Neural cell (in vitro differentiated cells): ENCODE measurements at regions not wholly inside any gene's neighbourhood (a gene's known extent, or its start where the extent isn't known, plus 50 kb on each side); places are given as distances from the start of the nearest gene placed in this dataset.

Experiments used
- H2AFZ ChIP-seq: fragments of 200-600, 300-800 bp; sonication (generic), shearing (Covaris generic); 2 replicates; pipeline ENCODE4 v1.6.0; 2014; ENCODE audit warnings: low read depth, mild to moderate bottlenecking, antibody characterized with exemption, low read length, moderate library complexity
- H3F3A ChIP-seq: fragments of 200-600 bp; shearing (Covaris generic); 2 replicates; pipeline ENCODE4 v1.6.1; 2016; ENCODE audit warnings: mild to moderate bottlenecking, moderate library complexity, mixed read lengths, antibody characterized with exemption, low read length; ENCODE audit not compliant: insufficient read depth, poor library complexity, severe bottlenecking
- H3K27ac ChIP-seq: fragments of 200-600, 300-800 bp; sonication (generic), shearing (Covaris generic); 2 replicates; pipeline ENCODE4 v1.5.1; 2014; ENCODE audit warnings: mild to moderate bottlenecking, low read length, moderate library complexity
- H3K27me3 ChIP-seq: fragments of 300-800, 200-600 bp; sonication (generic), shearing (Covaris generic); 2 replicates; pipeline ENCODE4 v1.6.0; 2014; ENCODE audit warnings: mild to moderate bottlenecking, low read depth, low read length, moderate library complexity; ENCODE audit not compliant: insufficient read depth
- H3K36me3 ChIP-seq: fragments of 300-800, 200-600 bp; sonication (generic), shearing (Covaris generic); 2 replicates; pipeline ENCODE4 v1.5.1; 2014; ENCODE audit warnings: mild to moderate bottlenecking, antibody characterized with exemption, low read length, moderate library complexity; ENCODE audit not compliant: insufficient read depth
- H3K4me2 ChIP-seq: fragments of 300-800, 200-600 bp; sonication (generic), shearing (Covaris generic); 2 replicates; pipeline ENCODE4 v1.6.0; 2014; ENCODE audit warnings: mild to moderate bottlenecking, low read length
- H3K4me3 ChIP-seq: fragments of 300-800, 200-600 bp; sonication (generic), shearing (Covaris generic); 2 replicates; pipeline ENCODE4 v1.5.1; 2014; ENCODE audit warnings: mild to moderate bottlenecking, low read length, moderate library complexity
- H3K79me2 ChIP-seq: fragments of 200-600 bp; shearing (Covaris generic); replicated peaks from 2 replicates; pipeline ENCODE4 v1.6.0; 2014; ENCODE audit warnings: mild to moderate bottlenecking, low read length, moderate library complexity; ENCODE audit not compliant: insufficient read depth
- H3K9ac ChIP-seq: fragments of 300-800, 200-600 bp; sonication (generic), shearing (Covaris generic); 2 replicates; pipeline ENCODE4 v1.6.1; 2016; ENCODE audit warnings: mild to moderate bottlenecking, low read length, mixed read lengths
- H3K9me2 ChIP-seq: fragments of 200-600 bp; shearing (Covaris generic); 2 replicates; pipeline ENCODE4 v1.6.1; 2016; ENCODE audit warnings: mild to moderate bottlenecking, low read length, mixed read lengths; ENCODE audit not compliant: insufficient read depth
- H3K9me3 ChIP-seq: fragments of 200-600, 300-800 bp; sonication (generic), shearing (Covaris generic); 2 replicates; pipeline ENCODE4 v1.6.1; 2016; ENCODE audit warnings: mild to moderate bottlenecking, mixed run types, low read length, moderate library complexity, mixed read lengths
- H4K20me1 ChIP-seq: fragments of 200-600 bp; shearing (Covaris generic); 2 replicates; pipeline ENCODE4 v1.6.1; 2016; ENCODE audit warnings: mild to moderate bottlenecking, mixed run types; ENCODE audit not compliant: insufficient read depth
- CTCF ChIP-seq: fragments of 450-650 bp; IDR thresholded peaks from 2 replicates; pipeline ENCODE4 v1.5.1; 2014; ENCODE audit warnings: antibody characterized with exemption, mild to moderate bottlenecking, moderate library complexity; ENCODE audit not compliant: poor library complexity, severe bottlenecking
- EP300 ChIP-seq: fragments of 450-650 bp; conservative IDR thresholded peaks from 2 replicates; pipeline ENCODE4 v1.6.1; 2014; ENCODE audit warnings: antibody characterized with exemption, mild to moderate bottlenecking, moderate library complexity; ENCODE audit not compliant: poor library complexity, severe bottlenecking
- EZH2 ChIP-seq: fragments of 200-600, 300-800 bp; shearing (Covaris generic), sonication (generic); IDR thresholded peaks from 2 replicates; pipeline ENCODE4 v1.6.1; 2014; ENCODE audit warnings: antibody characterized with exemption, low read length, borderline replicate concordance, mild to moderate bottlenecking; ENCODE audit not compliant: insufficient read depth, poor library complexity, severe bottlenecking
- MXI1 ChIP-seq: fragments of 450-650 bp; conservative IDR thresholded peaks from 2 replicates; pipeline ENCODE4 v1.6.1; 2014; ENCODE audit warnings: antibody characterized with exemption, mild to moderate bottlenecking; ENCODE audit not compliant: poor library complexity, severe bottlenecking
- POLR2AphosphoS5 ChIP-seq: IDR thresholded peaks from 2 replicates; pipeline ENCODE4 v1.6.1; 2012
- RAD21 ChIP-seq: fragments of 450-650 bp; conservative IDR thresholded peaks from 2 replicates; pipeline ENCODE4 v1.6.1; 2014; ENCODE audit warnings: antibody characterized with exemption, mild to moderate bottlenecking, moderate library complexity
- REST ChIP-seq: IDR thresholded peaks from 2 replicates; pipeline ENCODE4 v1.6.1; 2012; ENCODE audit warnings: borderline replicate concordance
- SMC3 ChIP-seq: fragments of 450-650 bp; conservative IDR thresholded peaks from 2 replicates; pipeline ENCODE4 v1.6.1; 2014; ENCODE audit warnings: antibody characterized with exemption, mild to moderate bottlenecking, moderate library complexity; ENCODE audit not compliant: poor library complexity
- TAF1 ChIP-seq: IDR thresholded peaks from 2 replicates; pipeline ENCODE4 v1.6.1; 2012; ENCODE audit warnings: low read depth

- Histone ChIP-seq H2AFZ (no peak overlapping the region), H3K27ac (no peak overlapping the region), H3K4me3 (no peak overlapping the region), H3K9me2 (no peaks in the 10 kb centered on the region), H3K79me2 (no peaks in the 10 kb centered on the region), H3K27me3 (no peaks in the 10 kb centered on the region), H3K9ac (no peak overlapping the region), H4K20me1 (no peaks in the 10 kb centered on the region), H3K36me3 (no peaks in the 10 kb centered on the region), H3F3A (no peaks in the 10 kb centered on the region), H3K4me2 (no peak overlapping the region), H3K9me3 (peaks cover 6% of the 10 kb centered on the region)
- TF ChIP-seq MXI1 (no peak), TAF1 (no peak), SMC3 (no peak), REST (no peak), POLR2AphosphoS5 (no peak), RAD21 (no peak), CTCF (no peak)
Observed at GRCh38 chr4:85291226-85291625, 183.7 kb upstream of the ARHGAP24 start.

DNA sequence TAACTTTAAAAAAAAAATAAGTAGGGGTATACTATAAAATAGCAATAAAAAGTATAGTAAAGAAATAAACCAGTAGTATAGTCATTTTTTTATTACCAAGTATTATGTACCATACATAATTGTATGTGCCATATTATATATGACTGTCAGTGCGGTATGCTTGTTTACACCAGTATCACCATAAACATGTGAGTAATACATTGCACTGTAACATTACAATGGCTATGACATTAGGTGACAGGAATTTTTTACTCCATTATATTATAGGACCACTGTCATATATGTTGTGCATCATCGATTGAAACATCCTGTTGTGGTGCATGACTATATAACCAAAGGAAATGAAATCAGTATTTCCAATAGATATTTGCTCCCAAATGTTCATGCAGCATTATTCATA is 176.9 kb upstream of the ARHGAP24 start:
- Histone ChIP-seq H3K9me3 (no peaks in the 10 kb centered on the region), H3K4me3 (no peak overlapping the region), H2AFZ (no peak overlapping the region), H3K9ac (no peak overlapping the region), H3K9me2 (no peaks in the 10 kb centered on the region), H3K27ac (no peak overlapping the region), H3K36me3 (no peaks in the 10 kb centered on the region), H3F3A (no peaks in the 10 kb centered on the region), H3K4me2 (no peak overlapping the region), H3K79me2 (no peaks in the 10 kb centered on the region), H4K20me1 (no peaks in the 10 kb centered on the region), H3K27me3 (no peaks in the 10 kb centered on the region)
- TF ChIP-seq EZH2 (no peak), CTCF (no peak), SMC3 (no peak), EP300 (no peak), MXI1 (no peak), TAF1 (no peak), REST (no peak), POLR2AphosphoS5 (no peak), RAD21 (no peak)
